ENCODE measurements at regions not wholly inside any gene's neighbourhood (a gene's known extent, or its start where the extent isn't known, plus 50 kb on each side); places are given as distances from the start of the nearest gene placed in this dataset.

- Histone ChIP-seq H3K4me3 (no peak overlapping the region), H3K9me3 (no peaks in the 10 kb centered on the region), H3K27me3 (no peaks in the 10 kb centered on the region), H3K4me1 (no peaks in the 10 kb centered on the region), H3K36me3 (no peaks in the 10 kb centered on the region), H3K27ac (no peak overlapping the region)
- intact Hi-C loops (cut with DNase I), result no loop called here
- no peak for DNase-seq
- no peak for ATAC-seq
- 46% methylated on average over 3 of the region's 3 CpGs for WGBS (ENCODE audit: insufficient coverage, low coverage, low lambda C conversion rate, missing lambda C conversion rate)
- TF ChIP-seq POLR2A (IDR thresholded peaks at IDR 0.05) (no peak), CTCF (IDR thresholded peaks at IDR 0.05) (no peak)
These were observed 1897.5 kb downstream of the EFNA5 start for GRCh38 chr5:105773241-105773640.

- WGBS (ENCODE audit: insufficient coverage, low coverage, low lambda C conversion rate, missing lambda C conversion rate), result 41% methylated on average over 2 of the region's 2 CpGs
- Histone ChIP-seq H3K36me3 (no peaks in the 10 kb centered on the region), H3K27ac (no peak overlapping the region), H3K9me3 (no peaks in the 10 kb centered on the region), H3K4me1 (no peaks in the 10 kb centered on the region), H3K4me3 (no peak overlapping the region), H3K27me3 (no peaks in the 10 kb centered on the region)
- intact Hi-C loops (cut with DNase I), result no loop called here
- DNase-seq (no peak), ATAC-seq (no peak)
- no peak for TF ChIP-seq CTCF (IDR thresholded peaks at IDR 0.05)
- no peak for TF ChIP-seq POLR2A (IDR thresholded peaks at IDR 0.05)
These were observed 1903.5 kb downstream of the EFNA5 start for GRCh38 chr5:105767267-105767666.

GRCh38 chr5:105762728-105763127 lies 1908.0 kb downstream of the EFNA5 start:
- ATAC-seq (no peak), DNase-seq (no peak)
- no peaks in the 10 kb centered on the region for H3K9me3 ChIP-seq
- no peaks in the 10 kb centered on the region for H3K4me1 ChIP-seq
- intact Hi-C loops (cut with DNase I), result no loop called here
- H3K27ac ChIP-seq, result no peak overlapping the region
- H3K36me3 ChIP-seq, result no peaks in the 10 kb centered on the region
- no peaks in the 10 kb centered on the region for H3K27me3 ChIP-seq
- TF ChIP-seq CTCF (IDR thresholded peaks at IDR 0.05), result no peak
- TF ChIP-seq POLR2A (IDR thresholded peaks at IDR 0.05), result no peak
- H3K4me3 ChIP-seq, result no peak overlapping the region
- no CpG with 5 or more reads among the region's 1 CpG for WGBS (ENCODE audit: insufficient coverage, low coverage, low lambda C conversion rate, missing lambda C conversion rate)

- ATAC-seq, result no peak
- WGBS (ENCODE audit: insufficient coverage, low coverage, low lambda C conversion rate, missing lambda C conversion rate), result 50% methylated on average over 1 of the region's 1 CpG
These were observed 1916.7 kb downstream of the EFNA5 start for GRCh38 chr5:105754056-105754455.

More at GRCh38 chr5:105754056-105754455, 1916.7 kb downstream of the EFNA5 start:
- H3K4me3 ChIP-seq, result no peak overlapping the region
- no peak for DNase-seq
- TF ChIP-seq CTCF (IDR thresholded peaks at IDR 0.05), result no peak
- no peak for TF ChIP-seq POLR2A (IDR thresholded peaks at IDR 0.05)
- no peaks in the 10 kb centered on the region for H3K27me3 ChIP-seq
- intact Hi-C loops (cut with DNase I), result no loop called here
- no peaks in the 10 kb centered on the region for H3K9me3 ChIP-seq
- H3K4me1 ChIP-seq, result no peaks in the 10 kb centered on the region
- H3K27ac ChIP-seq, result no peak overlapping the region
- H3K36me3 ChIP-seq, result peaks cover 0 to 2% (median 0%) of the 10 kb centered on the region in 4 donors

Data from right lobe of liver (tissue), 6 donors.